ENCODE measurements at regions not wholly inside any gene's neighbourhood (a gene's known extent, or its start where the extent isn't known, plus 50 kb on each side); places are given as distances from the start of the nearest gene placed in this dataset.

DNA sequence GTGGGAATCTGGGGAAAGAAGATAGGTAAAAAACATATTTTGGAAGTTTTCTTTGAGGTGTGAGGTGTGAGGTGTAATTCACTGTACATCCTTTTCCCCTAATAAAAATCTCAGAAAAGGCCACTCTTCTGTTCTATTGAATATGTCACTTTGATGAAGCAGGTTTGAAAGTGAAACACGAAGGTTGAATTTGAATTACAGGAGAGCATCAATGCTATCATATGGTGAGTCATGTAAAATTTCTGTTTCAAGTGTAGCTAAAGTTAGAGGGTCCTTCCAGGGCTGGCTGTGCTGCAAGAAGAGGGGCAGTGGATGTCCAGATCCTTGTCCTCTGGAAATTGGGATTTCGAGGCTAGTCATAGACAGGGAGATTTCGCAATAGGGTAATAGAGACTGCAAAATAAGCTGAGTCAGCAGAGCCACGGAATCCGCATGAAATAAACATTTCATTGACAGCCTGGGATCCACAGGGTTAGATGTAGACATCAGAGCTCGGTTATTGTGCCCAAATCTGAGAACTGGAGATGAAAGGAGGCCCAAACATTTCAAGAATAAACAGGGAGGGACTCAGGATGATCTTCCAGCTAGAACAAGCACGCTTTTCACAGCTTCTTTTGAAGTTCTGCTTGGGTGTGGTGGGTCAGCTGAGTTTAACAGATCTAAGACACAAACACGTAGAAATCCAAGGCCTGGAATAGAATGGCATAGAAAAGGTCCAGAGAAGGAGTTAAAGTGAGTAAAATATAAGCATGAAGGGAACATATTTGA lies 194.4 kb upstream of the CDKN2B start:
- Histone ChIP-seq H3K9me3 (ENCODE audit: control insufficient read depth in 5 of 5, low read length in 5 of 5) (no peaks in the 10 kb centered on the region), H3K4me3 (ENCODE audit: low read depth in 1 of 5, low read length in 5 of 5) (peak overlapping the region in 3 of 5 donors; percentile 22 to 41 (median 32)), H3K4me1 (ENCODE audit: control insufficient read depth in 5 of 5, insufficient read depth in 5 of 5, low read length in 5 of 5) (peaks cover 0 to 6% (median 6%) of the 10 kb centered on the region in 5 donors), H3K9ac (ENCODE audit: low read length in 5 of 5) (no peak overlapping the region), H3K27ac (ENCODE audit: low read depth, low read length) (no peak overlapping the region), H3K27me3 (ENCODE audit: control insufficient read depth in 5 of 5, insufficient read depth in 4 of 5, low read length in 5 of 5) (peaks cover 0 to 5% (median 0%) of the 10 kb centered on the region in 5 donors), H3K36me3 (ENCODE audit: control insufficient read depth in 5 of 5, insufficient read depth in 5 of 5, low read length in 5 of 5) (no peaks in the 10 kb centered on the region)

- H3K27me3 ChIP-seq (ENCODE audit: control insufficient read depth in 5 of 5, insufficient read depth in 4 of 5, low read length in 5 of 5): peaks cover 0 to 5% (median 0%) of the 10 kb centered on the region in 5 donors
- no peak overlapping the region for H3K9ac ChIP-seq (ENCODE audit: low read length in 5 of 5)
- no peak overlapping the region for H3K4me3 ChIP-seq (ENCODE audit: low read depth in 1 of 5, low read length in 5 of 5)
- H3K27ac ChIP-seq (ENCODE audit: low read depth, low read length): no peak overlapping the region
- H3K4me1 ChIP-seq (ENCODE audit: control insufficient read depth in 5 of 5, insufficient read depth in 5 of 5, low read length in 5 of 5): peaks cover 2 to 6% (median 6%) of the 10 kb centered on the region in 5 donors
- H3K9me3 ChIP-seq (ENCODE audit: control insufficient read depth in 5 of 5, low read length in 5 of 5): no peaks in the 10 kb centered on the region
- no peaks in the 10 kb centered on the region for H3K36me3 ChIP-seq (ENCODE audit: control insufficient read depth in 5 of 5, insufficient read depth in 5 of 5, low read length in 5 of 5)
Observed at GRCh38 chr9:22204240-22204639, 195.1 kb upstream of the CDKN2B start.

DNA sequence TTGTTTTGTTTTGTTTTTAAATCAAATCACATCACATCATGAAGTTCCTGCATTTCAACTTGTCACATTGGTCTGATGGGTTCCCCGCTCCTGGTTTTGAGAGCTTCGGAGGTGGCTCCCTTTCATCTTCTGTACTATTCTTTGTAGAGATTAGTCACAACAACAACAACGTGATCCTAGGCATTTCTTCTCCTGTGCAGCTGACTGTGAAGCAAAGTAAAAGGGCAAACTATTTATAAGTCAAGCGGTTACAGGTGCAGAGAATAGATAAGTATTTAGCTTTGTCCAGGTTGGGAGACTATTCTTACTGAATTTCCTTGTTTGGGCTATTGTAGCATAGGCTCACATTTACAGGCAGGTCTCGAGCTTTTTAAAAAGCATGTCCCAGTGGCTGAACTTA lies 197.7 kb upstream of the CDKN2B start:
- Histone ChIP-seq H3K27ac (ENCODE audit: low read depth, low read length) (no peak overlapping the region), H3K9ac (ENCODE audit: low read length in 5 of 5) (no peak overlapping the region), H3K27me3 (ENCODE audit: control insufficient read depth in 5 of 5, insufficient read depth in 4 of 5, low read length in 5 of 5) (no peaks in the 10 kb centered on the region), H3K4me3 (ENCODE audit: low read depth in 1 of 5, low read length in 5 of 5) (no peak overlapping the region), H3K9me3 (ENCODE audit: control insufficient read depth in 5 of 5, low read length in 5 of 5) (no peaks in the 10 kb centered on the region), H3K36me3 (ENCODE audit: control insufficient read depth in 5 of 5, insufficient read depth in 5 of 5, low read length in 5 of 5) (no peaks in the 10 kb centered on the region), H3K4me1 (ENCODE audit: control insufficient read depth in 5 of 5, insufficient read depth in 5 of 5, low read length in 5 of 5) (peaks cover 0 to 15% (median 12%) of the 10 kb centered on the region in 5 donors)

GRCh38 chr9:22208846-22209585 lies 199.9 kb upstream of the CDKN2B start:
- Histone ChIP-seq H3K9ac (ENCODE audit: low read length in 5 of 5) (no peak overlapping the region), H3K4me1 (ENCODE audit: control insufficient read depth in 5 of 5, insufficient read depth in 5 of 5, low read length in 5 of 5) (peaks cover 0 to 16% (median 6%) of the 10 kb centered on the region in 5 donors), H3K27ac (ENCODE audit: low read depth, low read length) (no peak overlapping the region), H3K9me3 (ENCODE audit: control insufficient read depth in 5 of 5, low read length in 5 of 5) (no peaks in the 10 kb centered on the region), H3K4me3 (ENCODE audit: low read depth in 1 of 5, low read length in 5 of 5) (no peak overlapping the region), H3K36me3 (ENCODE audit: control insufficient read depth in 5 of 5, insufficient read depth in 5 of 5, low read length in 5 of 5) (no peaks in the 10 kb centered on the region), H3K27me3 (ENCODE audit: control insufficient read depth in 5 of 5, insufficient read depth in 4 of 5, low read length in 5 of 5) (no peaks in the 10 kb centered on the region)

DNA sequence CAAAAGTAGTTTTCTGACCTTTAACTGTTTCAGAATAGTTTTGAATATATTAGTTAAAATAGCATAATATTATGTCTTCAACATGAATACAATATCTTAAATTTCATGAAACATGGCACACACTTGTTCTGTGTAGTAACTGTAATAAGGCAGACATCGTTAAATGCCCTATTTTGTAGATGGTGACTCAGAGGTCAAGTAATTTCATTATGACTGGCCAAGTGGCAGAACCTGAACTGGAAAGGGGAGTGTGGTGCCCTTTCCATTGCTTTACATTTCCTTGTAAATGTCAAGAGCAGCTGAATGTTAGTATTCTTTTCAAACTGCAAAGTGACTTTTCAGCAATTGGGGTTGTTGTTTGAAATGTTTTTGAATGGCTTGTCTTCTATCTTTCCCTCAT lies 201.2 kb upstream of the CDKN2B start:
- Histone ChIP-seq H3K36me3 (ENCODE audit: control insufficient read depth in 5 of 5, insufficient read depth in 5 of 5, low read length in 5 of 5) (no peaks in the 10 kb centered on the region), H3K27me3 (ENCODE audit: control insufficient read depth in 5 of 5, insufficient read depth in 4 of 5, low read length in 5 of 5) (no peaks in the 10 kb centered on the region), H3K9me3 (ENCODE audit: control insufficient read depth in 5 of 5, low read length in 5 of 5) (no peaks in the 10 kb centered on the region), H3K9ac (ENCODE audit: low read length in 5 of 5) (no peak overlapping the region), H3K4me1 (ENCODE audit: control insufficient read depth in 5 of 5, insufficient read depth in 5 of 5, low read length in 5 of 5) (peaks cover 0 to 16% (median 6%) of the 10 kb centered on the region in 5 donors), H3K27ac (ENCODE audit: low read depth, low read length) (no peak overlapping the region), H3K4me3 (ENCODE audit: low read depth in 1 of 5, low read length in 5 of 5) (no peak overlapping the region)

- Histone ChIP-seq H3K4me1 (ENCODE audit: control insufficient read depth in 5 of 5, insufficient read depth in 5 of 5, low read length in 5 of 5) (peaks cover 0 to 16% (median 6%) of the 10 kb centered on the region in 5 donors), H3K27ac (ENCODE audit: low read depth, low read length) (no peak overlapping the region), H3K27me3 (ENCODE audit: control insufficient read depth in 5 of 5, insufficient read depth in 4 of 5, low read length in 5 of 5) (no peaks in the 10 kb centered on the region), H3K36me3 (ENCODE audit: control insufficient read depth in 5 of 5, insufficient read depth in 5 of 5, low read length in 5 of 5) (no peaks in the 10 kb centered on the region), H3K9ac (ENCODE audit: low read length in 5 of 5) (no peak overlapping the region), H3K4me3 (ENCODE audit: low read depth in 1 of 5, low read length in 5 of 5) (no peak overlapping the region), H3K9me3 (ENCODE audit: control insufficient read depth in 5 of 5, low read length in 5 of 5) (no peaks in the 10 kb centered on the region)
Observed at GRCh38 chr9:22210936-22211335, 201.8 kb upstream of the CDKN2B start.

DNA sequence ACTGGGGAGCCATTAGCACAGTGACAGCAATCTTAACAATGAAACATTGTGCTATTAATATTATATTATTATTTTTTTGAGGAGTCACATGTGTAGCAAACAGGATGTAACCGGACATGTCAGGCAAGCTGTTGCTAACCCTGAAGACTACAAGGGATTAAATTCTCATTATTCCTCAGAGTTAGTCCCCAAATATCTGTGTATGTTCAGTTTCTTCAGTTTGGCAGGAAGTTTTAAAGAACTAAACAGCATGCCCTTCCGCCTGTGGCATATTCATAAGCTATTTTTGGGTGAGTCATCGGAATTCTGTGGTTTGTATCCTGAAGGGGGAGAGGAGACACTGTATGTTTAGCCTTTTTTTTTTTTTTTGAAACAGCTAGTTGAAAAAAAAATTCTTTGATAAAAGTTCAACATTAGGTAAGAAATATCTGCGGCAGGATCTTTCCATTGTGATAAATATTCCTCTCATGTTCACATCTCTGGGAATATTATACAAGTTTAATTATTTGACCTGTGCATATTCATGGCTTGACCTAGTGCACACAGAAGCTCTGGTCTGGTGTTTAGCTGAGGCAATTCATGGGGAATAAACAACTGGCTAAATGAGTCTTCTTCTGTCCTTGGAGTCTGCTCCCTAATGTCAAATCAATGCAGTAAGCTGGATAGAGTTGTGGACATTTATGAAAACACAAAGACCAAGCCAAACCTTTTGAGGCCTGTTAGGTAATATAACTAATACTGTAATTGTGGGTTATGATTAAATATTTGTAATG lies 202.7 kb upstream of the CDKN2B start:
- H3K36me3 ChIP-seq (ENCODE audit: control insufficient read depth in 5 of 5, insufficient read depth in 5 of 5, low read length in 5 of 5): no peaks in the 10 kb centered on the region
- no peaks in the 10 kb centered on the region for H3K9me3 ChIP-seq (ENCODE audit: control insufficient read depth in 5 of 5, low read length in 5 of 5)
- H3K27ac ChIP-seq (ENCODE audit: low read depth, low read length): no peak overlapping the region
- peaks cover 0 to 16% (median 10%) of the 10 kb centered on the region in 5 donors for H3K4me1 ChIP-seq (ENCODE audit: control insufficient read depth in 5 of 5, insufficient read depth in 5 of 5, low read length in 5 of 5)
- no peaks in the 10 kb centered on the region for H3K27me3 ChIP-seq (ENCODE audit: control insufficient read depth in 5 of 5, insufficient read depth in 4 of 5, low read length in 5 of 5)
- H3K9ac ChIP-seq (ENCODE audit: low read length in 5 of 5): no peak overlapping the region
- H3K4me3 ChIP-seq (ENCODE audit: low read depth in 1 of 5, low read length in 5 of 5): no peak overlapping the region

DNA sequence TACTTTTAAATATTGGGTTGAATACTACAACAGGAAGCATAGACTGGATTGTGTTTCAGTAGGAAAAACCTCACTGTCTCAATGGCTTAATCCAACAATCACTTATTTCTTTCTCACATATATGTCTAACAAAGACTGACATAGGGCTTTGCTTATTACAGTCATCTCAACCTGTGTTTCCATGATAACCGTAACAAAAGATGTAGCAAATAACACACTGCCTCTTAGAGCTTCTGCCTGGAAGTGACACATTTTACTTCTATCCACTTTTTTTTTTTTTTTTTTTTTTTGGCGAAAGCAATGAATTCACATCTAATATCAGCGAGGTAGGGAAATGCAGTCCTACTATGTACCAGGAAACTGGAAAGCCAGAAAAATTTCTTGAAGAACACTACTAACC lies 204.9 kb upstream of the CDKN2B start:
- Histone ChIP-seq H3K9ac (ENCODE audit: low read length in 5 of 5) (no peak overlapping the region), H3K36me3 (ENCODE audit: control insufficient read depth in 5 of 5, insufficient read depth in 5 of 5, low read length in 5 of 5) (no peaks in the 10 kb centered on the region), H3K9me3 (ENCODE audit: control insufficient read depth in 5 of 5, low read length in 5 of 5) (no peaks in the 10 kb centered on the region), H3K27ac (ENCODE audit: low read depth, low read length) (no peak overlapping the region), H3K4me1 (ENCODE audit: control insufficient read depth in 5 of 5, insufficient read depth in 5 of 5, low read length in 5 of 5) (peaks cover 0 to 15% (median 10%) of the 10 kb centered on the region in 5 donors), H3K27me3 (ENCODE audit: control insufficient read depth in 5 of 5, insufficient read depth in 4 of 5, low read length in 5 of 5) (no peaks in the 10 kb centered on the region), H3K4me3 (ENCODE audit: low read depth in 1 of 5, low read length in 5 of 5) (no peak overlapping the region)

DNA sequence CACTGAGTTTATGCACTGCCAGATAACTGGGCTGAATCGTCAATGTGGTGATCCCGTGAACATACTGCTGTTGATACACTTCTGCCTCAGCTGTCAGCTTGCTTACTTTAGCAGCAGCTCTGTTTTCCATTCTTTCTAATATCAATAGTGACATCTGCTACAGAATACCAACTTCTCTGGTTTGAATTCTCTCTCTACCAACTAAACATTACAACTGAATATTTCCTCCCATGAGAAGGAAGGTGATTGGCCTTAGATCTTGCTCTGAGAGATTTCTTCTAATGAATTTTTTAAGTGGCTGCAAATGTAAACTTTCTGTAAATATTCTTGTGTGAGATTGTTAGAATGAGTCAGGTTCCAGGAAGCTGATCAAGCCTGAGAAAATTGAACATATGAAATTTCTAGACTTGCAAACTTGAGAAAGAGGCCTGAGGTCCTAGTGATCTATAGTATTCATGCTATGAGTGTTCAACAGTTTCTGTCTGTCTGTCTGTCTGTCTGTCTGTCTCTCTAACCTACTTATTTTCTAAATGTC lies 205.5 kb upstream of the CDKN2B start:
- Histone ChIP-seq H3K9me3 (ENCODE audit: control insufficient read depth in 5 of 5, low read length in 5 of 5) (no peaks in the 10 kb centered on the region), H3K4me1 (ENCODE audit: control insufficient read depth in 5 of 5, insufficient read depth in 5 of 5, low read length in 5 of 5) (peaks cover 0 to 13% (median 10%) of the 10 kb centered on the region in 5 donors), H3K36me3 (ENCODE audit: control insufficient read depth in 5 of 5, insufficient read depth in 5 of 5, low read length in 5 of 5) (no peaks in the 10 kb centered on the region), H3K4me3 (ENCODE audit: low read depth in 1 of 5, low read length in 5 of 5) (no peak overlapping the region), H3K27ac (ENCODE audit: low read depth, low read length) (no peak overlapping the region), H3K27me3 (ENCODE audit: control insufficient read depth in 5 of 5, insufficient read depth in 4 of 5, low read length in 5 of 5) (no peaks in the 10 kb centered on the region), H3K9ac (ENCODE audit: low read length in 5 of 5) (no peak overlapping the region)
